Psoas muscle (tissue), 7 donors: ENCODE measurements at regions not wholly inside any gene's neighbourhood (a gene's known extent, or its start where the extent isn't known, plus 50 kb on each side); places are given as distances from the start of the nearest gene placed in this dataset.

Experiments
- ATAC-seq, 4 donors: fragments of 200-7000 bp; cut with Tn5 transposase; one replicate each; pipeline ENCODE4 v1.9.1; 2020; ENCODE audit warnings: moderate library complexity in 3 of 4, mild to moderate bottlenecking in 2 of 4
- DNase-seq, 2 donors: peaks; one replicate each; pipeline ENCODE4 v3.0.0-alpha.2; 2020
- H3K27ac ChIP-seq: fragments of 200-600 bp; one replicate; pipeline ENCODE4 v1.8.0; 2022
- H3K27me3 ChIP-seq, 3 donors: fragments of 200-600 bp in 1 of 3; one replicate each; pipeline versions ENCODE4 v1.6.1 to v1.8.0; 2013 to 2022; ENCODE audit warnings: low read length in 2 of 3, mild to moderate bottlenecking in 2 of 3, moderate library complexity in 1 of 3; ENCODE audit not compliant: insufficient read depth in 3 of 3
- H3K36me3 ChIP-seq, 2 donors: fragments of 200-600 bp in 1 of 2; one replicate each; pipeline versions ENCODE4 v1.6.1 to v1.8.0; 2013 to 2022; ENCODE audit warnings: low read depth in 1 of 2, mild to moderate bottlenecking in 1 of 2, moderate library complexity in 1 of 2; ENCODE audit not compliant: insufficient read depth in 1 of 2
- H3K4me1 ChIP-seq: fragments of 200-600 bp; one replicate; pipeline ENCODE4 v1.8.0; 2022
- H3K4me3 ChIP-seq: fragments of 200-600 bp; one replicate; pipeline ENCODE4 v1.8.0; 2022; ENCODE audit warnings: mild to moderate bottlenecking
- H3K9me3 ChIP-seq: fragments of 200-600 bp; one replicate; pipeline ENCODE4 v1.8.0; 2022
- CTCF ChIP-seq: fragments of 200-600 bp; IDR thresholded peaks from one replicate; pipeline ENCODE4 v1.8.0; 2022; ENCODE audit warnings: antibody characterized with exemption
- WGBS, 3 donors: extraction: QIAGEN DNeasy Blood & Tissue Kit; methylation state at CpG; one replicate each; pipeline versions ENCODE4 v1.1.6 to v1.1.7; 2013; 5-methylcytosine and 5-hydroxymethylcytosine counted together
- intact Hi-C, 2 donors: fragments of 100-400 bp; cut with DNase I; formaldehyde crosslinking; loops; one replicate each; pipeline versions ENCODE4 v1.11.0 to v1.14.2; 2022
- donor health status: healthy with polysubstance abuse.
- donor health status: DM: no; HTN: no; CAD: no; lungs with moderate emphysema.
- donor health status: Bipolar disorder and iron deficiency.
- donor health status: healthy.
- donor health status: DM: yes; HTN: yes; CAD: no.
- donor health status: DM: no; HTN: no; CAD: no.
- donor health status: DM: yes; HTN: yes; CAD: no.

- DNase-seq (no peak), ATAC-seq (no peak)
- Histone ChIP-seq H3K4me3 (no peak overlapping the region), H3K4me1 (no peaks in the 10 kb centered on the region), H3K36me3 (no peaks in the 10 kb centered on the region), H3K27ac (no peak overlapping the region), H3K27me3 (no peaks in the 10 kb centered on the region), H3K9me3 (no peaks in the 10 kb centered on the region)
- 48 to 52% (median 49%) methylated on average over 4 of the region's 4 CpGs for WGBS, 3 donors
- intact Hi-C loops: no loop called here
- TF ChIP-seq CTCF: no peak
These were observed 803.5 kb upstream of the FLRT2 start for GRCh38 chr14:84726471-84726870.

GRCh38 chr14:84749191-84749955 is 780.6 kb upstream of the FLRT2 start:
- intact Hi-C loops: no loop called here
- TF ChIP-seq CTCF: no peak
- no peak for ATAC-seq
- DNase-seq: no peak
- Histone ChIP-seq H3K4me3 (no peak overlapping the region), H3K36me3 (no peaks in the 10 kb centered on the region), H3K9me3 (no peaks in the 10 kb centered on the region), H3K27ac (no peak overlapping the region), H3K27me3 (no peaks in the 10 kb centered on the region), H3K4me1 (no peaks in the 10 kb centered on the region)
- WGBS, 3 donors: 85 to 90% (median 87%) methylated on average over 6 of the region's 6 CpGs

GRCh38 chr14:84750284-84750683 is 779.7 kb upstream of the FLRT2 start:
- whole genome bisulfite sequencing, 3 donors: 17 to 30% (median 19%) methylated on average over 1 of the region's 1 CpG
- Histone ChIP-seq H3K36me3 (no peaks in the 10 kb centered on the region), H3K9me3 (no peaks in the 10 kb centered on the region), H3K4me3 (no peak overlapping the region), H3K27ac (no peak overlapping the region), H3K27me3 (no peaks in the 10 kb centered on the region), H3K4me1 (no peaks in the 10 kb centered on the region)
- intact Hi-C loops: no loop called here
- ATAC-seq (no peak), DNase-seq (no peak)
- TF ChIP-seq CTCF: no peak

GRCh38 chr14:84750763-84751554 is 779.0 kb upstream of the FLRT2 start:
- DNase-seq: no peak
- Histone ChIP-seq H3K36me3 (no peaks in the 10 kb centered on the region), H3K4me3 (no peak overlapping the region), H3K9me3 (no peaks in the 10 kb centered on the region), H3K27me3 (no peaks in the 10 kb centered on the region), H3K27ac (no peak overlapping the region), H3K4me1 (no peaks in the 10 kb centered on the region)
- 40 to 49% (median 41%) methylated on average over 10 of the region's 10 CpGs for WGBS, 3 donors
- intact Hi-C loops: no loop called here
- no peak for ATAC-seq
- no peak for TF ChIP-seq CTCF
